ENCODE measurements at regions not wholly inside any gene's neighbourhood (a gene's known extent, or its start where the extent isn't known, plus 50 kb on each side); places are given as distances from the start of the nearest gene placed in this dataset.

- no peaks in the 10 kb centered on the region for H3K36me3 ChIP-seq
- TF ChIP-seq, protein P1, sequence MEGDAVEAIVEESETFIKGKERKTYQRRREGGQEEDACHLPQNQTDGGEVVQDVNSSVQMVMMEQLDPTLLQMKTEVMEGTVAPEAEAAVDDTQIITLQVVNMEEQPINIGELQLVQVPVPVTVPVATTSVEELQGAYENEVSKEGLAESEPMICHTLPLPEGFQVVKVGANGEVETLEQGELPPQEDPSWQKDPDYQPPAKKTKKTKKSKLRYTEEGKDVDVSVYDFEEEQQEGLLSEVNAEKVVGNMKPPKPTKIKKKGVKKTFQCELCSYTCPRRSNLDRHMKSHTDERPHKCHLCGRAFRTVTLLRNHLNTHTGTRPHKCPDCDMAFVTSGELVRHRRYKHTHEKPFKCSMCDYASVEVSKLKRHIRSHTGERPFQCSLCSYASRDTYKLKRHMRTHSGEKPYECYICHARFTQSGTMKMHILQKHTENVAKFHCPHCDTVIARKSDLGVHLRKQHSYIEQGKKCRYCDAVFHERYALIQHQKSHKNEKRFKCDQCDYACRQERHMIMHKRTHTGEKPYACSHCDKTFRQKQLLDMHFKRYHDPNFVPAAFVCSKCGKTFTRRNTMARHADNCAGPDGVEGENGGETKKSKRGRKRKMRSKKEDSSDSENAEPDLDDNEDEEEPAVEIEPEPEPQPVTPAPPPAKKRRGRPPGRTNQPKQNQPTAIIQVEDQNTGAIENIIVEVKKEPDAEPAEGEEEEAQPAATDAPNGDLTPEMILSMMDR (IDR thresholded peaks at IDR 0.05): no peak
- H3K27ac ChIP-seq: no peak overlapping the region
- no peaks in the 10 kb centered on the region for H3K27me3 ChIP-seq
- 89 to 92% methylated on average over 1 of the region's 1 CpG for WGBS, 2 donors
- intact Hi-C loops (cut with DNase I): no loop called here
- DNase-seq: no peak
- H3K4me1 ChIP-seq: peaks cover 0 to 28% (median 0%) of the 10 kb centered on the region in 9 donors
- ATAC-seq: no peak
- peaks cover 0 to 17% (median 3%) of the 10 kb centered on the region in 11 donors for H3K9me3 ChIP-seq
- no peak overlapping the region for H3K4me3 ChIP-seq
Measured at GRCh38 chr2:203797712-203798111, 69.9 kb upstream of the CTLA4 start.

DNA sequence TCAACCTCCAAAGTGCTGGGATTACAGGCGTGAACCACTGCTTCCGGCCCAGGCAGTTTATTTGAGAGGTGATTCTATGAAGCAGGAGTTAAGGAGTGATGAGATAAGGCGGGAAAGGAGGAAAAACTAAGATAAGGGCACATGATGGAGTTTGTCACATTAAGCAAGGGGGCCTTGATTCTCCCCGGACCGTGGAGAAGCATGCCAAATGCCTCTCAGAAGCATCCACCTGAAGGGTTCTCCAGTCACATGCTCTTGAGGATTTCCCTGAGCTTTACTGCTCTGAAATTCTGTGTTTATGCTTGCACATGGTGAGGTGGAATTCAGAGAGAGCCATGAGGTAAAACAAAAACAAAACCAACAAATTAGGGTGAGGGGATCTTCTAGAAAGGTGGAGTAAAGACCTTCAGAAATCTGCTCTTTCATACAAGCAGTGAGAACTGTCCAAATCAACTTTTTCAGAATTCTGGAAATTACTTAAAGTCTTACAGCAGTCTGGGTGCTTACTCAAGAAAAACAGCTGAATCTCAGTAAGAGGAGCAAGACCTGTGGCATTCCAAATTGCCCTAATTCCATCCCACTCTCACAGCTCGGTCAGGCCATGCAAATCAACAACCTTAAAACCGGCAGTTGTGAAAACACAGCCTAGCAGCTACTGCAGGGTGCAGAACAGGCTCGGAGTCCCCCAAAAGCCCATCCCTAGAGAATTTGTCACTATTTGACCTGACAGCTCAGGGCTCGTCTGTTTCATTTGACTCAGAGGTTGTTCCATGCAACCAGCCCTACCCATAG lies 69.1 kb upstream of the CTLA4 start:
- TF ChIP-seq, protein P1 (IDR thresholded peaks at IDR 0.05): no peak
- Histone ChIP-seq H3K36me3 (no peaks in the 10 kb centered on the region), H3K27me3 (no peaks in the 10 kb centered on the region), H3K4me1 (peaks cover 0 to 34% (median 0%) of the 10 kb centered on the region in 9 donors), H3K9me3 (peaks cover 0 to 17% (median 3%) of the 10 kb centered on the region in 11 donors), H3K4me3 (no peak overlapping the region), H3K27ac (no peak overlapping the region)
- intact Hi-C loops (cut with DNase I): no loop called here
- ATAC-seq (no peak), DNase-seq (no peak)
- 80 to 85% methylated on average over 9 of the region's 9 CpGs for WGBS, 2 donors

- 72 to 74% methylated on average over 3 of the region's 3 CpGs for WGBS, 2 donors
- DNase-seq (no peak), ATAC-seq (no peak)
- H3K27me3 ChIP-seq: no peaks in the 10 kb centered on the region
- H3K27ac ChIP-seq: no peak overlapping the region
- H3K4me1 ChIP-seq: peaks cover 0 to 48% (median 0%) of the 10 kb centered on the region in 9 donors
- peaks cover 0 to 23% (median 3%) of the 10 kb centered on the region in 11 donors for H3K9me3 ChIP-seq
- intact Hi-C loops (cut with DNase I): loop anchor here in 2 of 10 donors (10.0 kb wide), 2 partner anchors 105 to 265 kb away; partner anchors contain the start of gene RAPH1 (in 1 of the 2)
- H3K36me3 ChIP-seq: no peaks in the 10 kb centered on the region
- H3K4me3 ChIP-seq: no peak overlapping the region
- TF ChIP-seq, protein P1 (IDR thresholded peaks at IDR 0.05): no peak
Measured at GRCh38 chr2:203799908-203800307, 67.7 kb upstream of the CTLA4 start.

GRCh38 chr2:203800783-203801182 lies 66.8 kb upstream of the CTLA4 start:
- no peak for ATAC-seq
- DNase-seq: no peak
- Histone ChIP-seq H3K36me3 (no peaks in the 10 kb centered on the region), H3K27me3 (no peaks in the 10 kb centered on the region), H3K4me3 (no peak overlapping the region), H3K27ac (no peak overlapping the region), H3K4me1 (peaks cover 0 to 48% (median 0%) of the 10 kb centered on the region in 9 donors), H3K9me3 (peaks cover 0 to 32% (median 11%) of the 10 kb centered on the region in 11 donors)
- intact Hi-C loops (cut with DNase I): loop anchor here in 2 of 10 donors (10.0 kb wide), 2 partner anchors 106 to 266 kb away; partner anchors contain the start of gene RAPH1 (in 1 of the 2)
- WGBS, 2 donors: 97 to 99% methylated on average over 4 of the region's 4 CpGs
- TF ChIP-seq, protein P1 (IDR thresholded peaks at IDR 0.05): no peak

Measured in heart right ventricle (tissue), 16 donors.